ENCODE measurements at regions not wholly inside any gene's neighbourhood (a gene's known extent, or its start where the extent isn't known, plus 50 kb on each side); places are given as distances from the start of the nearest gene placed in this dataset.

- no peak overlapping the region for H3K9ac ChIP-seq (ENCODE audit: low read depth, low read length)
- ATAC-seq (ENCODE audit: low read depth) (no peak), DNase-seq (no peak)
- H3K4ac ChIP-seq (ENCODE audit: low read depth, low read length) = no peak overlapping the region
- H3K36me3 ChIP-seq (ENCODE audit: control insufficient read depth, insufficient read depth, low read length) = no peaks in the 10 kb centered on the region
- no peak overlapping the region for H2BK120ac ChIP-seq (ENCODE audit: low read depth, low read length)
- no peak overlapping the region for H2AK9ac ChIP-seq (replicated peaks; ENCODE audit: low read depth, low read length, poor library complexity)
- no peak overlapping the region for H4K91ac ChIP-seq (ENCODE audit: insufficient read depth, low read depth, low read length)
- no peaks in the 10 kb centered on the region for H3K9me1 ChIP-seq (ENCODE audit: insufficient read depth, low read length)
- no peak overlapping the region for H3K27ac ChIP-seq (ENCODE audit: insufficient read depth, low read length)
- no peak overlapping the region for H3K4me3 ChIP-seq (ENCODE audit: insufficient read depth, low read depth, low read length)
- no peak overlapping the region for H2AK5ac ChIP-seq (ENCODE audit: low read depth, low read length)
- no peak overlapping the region for H2BK15ac ChIP-seq (ENCODE audit: low read depth, low read length)
- dilution Hi-C loops (cut with HindIII; ENCODE audit: low sequenced_read_pairs, unreplicated experiment) = no loop called here
- no peak overlapping the region for H3K14ac ChIP-seq (replicated peaks; ENCODE audit: low read depth, low read length)
- no peaks in the 10 kb centered on the region for H3K4me1 ChIP-seq (ENCODE audit: control insufficient read depth, insufficient read depth, low read length)
- no peak overlapping the region for H2BK20ac ChIP-seq (ENCODE audit: low read depth, low read length)
- H3K27me3 ChIP-seq (ENCODE audit: control insufficient read depth, insufficient read depth, low read length) = peaks cover 37% of the 10 kb centered on the region
- CTCF ChIA-PET = no interaction called here
- H4K5ac ChIP-seq (ENCODE audit: low read depth, low read length) = no peak overlapping the region
- H3K79me1 ChIP-seq (ENCODE audit: low read depth in 1 of 2, low read length in 2 of 2) = no peaks in the 10 kb centered on the region
- POLR2A ChIA-PET (ENCODE audit: unreplicated experiment) = no interaction called here
- BruUV-seq (replicated peaks) = no TSS peak
- TF ChIP-seq MXI1 (IDR thresholded peaks at IDR 0.05; ENCODE audit: borderline replicate concordance, low read depth, low read length) = no peak
- TF ChIP-seq BHLHE40 (IDR thresholded peaks at IDR 0.05; ENCODE audit: low read depth, low read length) = no peak
- no peak for TF ChIP-seq FOS (IDR thresholded peaks at IDR 0.05; ENCODE audit: low read depth, low read length)
- no peak for TF ChIP-seq SMC3 (IDR thresholded peaks at IDR 0.05; ENCODE audit: low read depth, low read length)
- TF ChIP-seq CHD1 (IDR thresholded peaks at IDR 0.05; ENCODE audit: low read depth, low read length) = no peak
- TF ChIP-seq RCOR1 (IDR thresholded peaks at IDR 0.05; ENCODE audit: insufficient replicate concordance, low read length) = no peak
- TF ChIP-seq RFX5 (IDR thresholded peaks at IDR 0.05; ENCODE audit: low read depth, low read length) = no peak
- H3K4me2 ChIP-seq (ENCODE audit: low read depth, low read length) = no peak overlapping the region
- no peak overlapping the region for H3K23ac ChIP-seq (ENCODE audit: low read depth, low read length)
- H4K20me1 ChIP-seq (ENCODE audit: insufficient read depth, low read length) = no peaks in the 10 kb centered on the region
- H4K8ac ChIP-seq (ENCODE audit: low read depth in 2 of 2, low read length in 2 of 2) = no peak overlapping the region
- in situ Hi-C loops (cut with MboI; ENCODE audit: low sequenced_read_pairs) = no loop called here
- H3K56ac ChIP-seq (ENCODE audit: extremely low read depth, insufficient read depth, low read length) = no peak overlapping the region
- WGBS, 2 experiments (ENCODE audit: extremely low coverage in 2 of 2, insufficient read length in 1 of 2) = 58% methylated on average over 4 of the region's 11 CpGs; no CpG with 5 or more reads in 1 of the 2 experiments
- no peak overlapping the region for H2AFZ ChIP-seq (replicated peaks; ENCODE audit: low read length, poor library complexity)
- H3K9me3 ChIP-seq (ENCODE audit: control insufficient read depth, insufficient read depth, low read length) = no peaks in the 10 kb centered on the region
- no peak overlapping the region for H3K18ac ChIP-seq (ENCODE audit: low read depth, low read length)
- H2BK5ac ChIP-seq (ENCODE audit: low read depth, low read length, poor library complexity, severe bottlenecking) = no peak overlapping the region
- intact Hi-C loops (cut with micrococcal nuclease) = no loop called here
Observed at GRCh38 chr15:69941706-69942495, 155.8 kb downstream of the TLE3 start.
